NCI-H748 treated with DMSO at 0.1 percent for 48 hours (cell line): ENCODE measurements at regions not wholly inside any gene's neighbourhood (a gene's known extent, or its start where the extent isn't known, plus 50 kb on each side); places are given as distances from the start of the nearest gene placed in this dataset.

ENCODE experiments used
- DNase-seq: peaks from one replicate; lab custom pipeline; 2025; lab: John Stamatoyannopoulos, UW

DNA sequence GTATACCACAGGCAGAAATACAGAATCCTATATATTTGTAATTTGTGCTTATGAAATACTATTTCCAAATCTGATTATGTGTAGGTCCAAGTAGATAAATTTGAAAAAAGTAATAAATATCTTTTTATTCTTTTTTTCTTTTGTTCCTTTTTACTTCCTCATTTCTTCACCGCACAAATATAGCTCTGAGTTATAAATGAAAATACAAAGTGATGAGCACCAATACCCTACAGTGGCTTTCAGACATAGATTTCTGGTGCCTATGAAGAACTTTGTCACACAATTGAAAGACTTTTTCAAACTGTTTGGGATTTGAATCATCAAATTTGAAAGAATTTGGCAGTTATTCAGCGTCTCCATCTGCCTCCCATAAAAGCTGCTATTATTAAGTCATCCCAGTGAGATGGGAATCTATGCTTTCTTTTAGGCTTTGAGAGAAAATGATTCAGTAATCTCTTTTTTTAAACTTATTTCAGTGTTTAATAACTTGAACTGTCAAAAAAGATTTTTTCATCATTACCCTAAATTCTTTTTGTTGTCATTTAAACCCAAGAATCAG lies 363.6 kb upstream of the GOLIM4 start:
- no peak for DNase-seq

DNA sequence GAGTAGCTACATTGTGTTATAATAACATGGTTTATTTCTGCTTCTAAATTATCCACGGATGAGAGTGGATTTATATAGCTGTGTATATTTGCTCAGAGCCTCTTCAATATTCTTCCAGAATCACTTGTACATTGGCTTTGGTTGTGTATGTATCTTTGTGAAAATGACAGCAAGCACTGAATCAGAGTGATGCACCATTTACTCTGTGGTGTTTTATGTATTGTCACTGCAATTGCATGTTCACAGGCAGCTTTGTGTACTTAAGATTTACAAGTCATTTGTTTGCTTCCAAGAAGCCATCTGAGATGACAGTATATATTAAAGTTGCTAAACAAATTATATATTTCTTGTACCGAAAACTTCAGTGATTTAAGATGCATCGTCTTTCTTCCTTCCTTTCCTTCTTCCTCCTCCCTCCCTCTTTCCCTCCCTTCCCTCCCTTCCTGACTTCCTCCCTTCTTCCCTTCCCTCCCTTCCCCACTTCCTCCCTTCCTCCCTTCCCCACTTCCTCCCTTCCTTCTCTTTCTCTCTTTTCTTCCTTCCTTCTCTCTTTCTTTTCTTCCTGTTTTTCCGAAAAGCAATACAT lies 362.3 kb upstream of the GOLIM4 start:
- DNase-seq: peak; percentile 12

GRCh38 chr3:168455814-168456213 lies 360.1 kb upstream of the GOLIM4 start:
- no peak for DNase-seq

DNA sequence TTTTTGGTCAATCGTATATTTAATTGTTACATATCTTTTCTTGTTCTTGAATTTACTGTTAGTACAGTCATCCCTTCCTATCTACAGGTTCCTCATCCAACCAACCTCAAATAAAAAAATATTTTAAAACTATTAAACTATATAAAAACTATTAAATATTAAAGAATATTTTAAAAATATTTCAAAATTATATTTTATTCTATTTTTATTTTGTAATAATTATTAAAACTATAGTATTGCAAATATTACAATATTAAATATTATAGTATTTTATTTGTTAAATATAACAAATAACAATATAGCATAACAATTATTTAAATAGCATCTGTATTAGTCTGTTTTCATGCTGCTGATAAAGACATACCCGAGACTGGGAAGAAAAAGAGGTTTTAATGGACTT lies 357.9 kb upstream of the GOLIM4 start:
- DNase-seq: no peak

DNA sequence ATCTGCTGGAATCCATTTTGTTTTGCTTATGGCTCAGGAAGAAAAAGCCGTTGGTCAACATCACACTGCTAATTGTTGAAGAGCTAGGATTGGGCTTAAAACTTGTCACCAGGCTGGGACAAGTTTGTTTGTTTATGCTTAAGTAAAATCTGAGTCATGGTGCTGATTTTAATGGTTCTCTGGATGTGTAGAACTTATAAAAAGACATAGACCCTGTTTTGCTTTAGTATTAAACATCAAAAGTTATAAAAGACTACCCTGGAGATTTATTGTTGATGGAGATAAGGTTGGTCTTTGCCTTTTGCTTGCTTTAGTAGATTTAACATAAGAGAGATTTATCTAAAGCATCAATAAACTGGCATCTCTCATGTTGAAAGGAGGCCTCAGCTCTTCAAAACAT lies 348.2 kb upstream of the GOLIM4 start:
- DNase-seq: no peak

DNA sequence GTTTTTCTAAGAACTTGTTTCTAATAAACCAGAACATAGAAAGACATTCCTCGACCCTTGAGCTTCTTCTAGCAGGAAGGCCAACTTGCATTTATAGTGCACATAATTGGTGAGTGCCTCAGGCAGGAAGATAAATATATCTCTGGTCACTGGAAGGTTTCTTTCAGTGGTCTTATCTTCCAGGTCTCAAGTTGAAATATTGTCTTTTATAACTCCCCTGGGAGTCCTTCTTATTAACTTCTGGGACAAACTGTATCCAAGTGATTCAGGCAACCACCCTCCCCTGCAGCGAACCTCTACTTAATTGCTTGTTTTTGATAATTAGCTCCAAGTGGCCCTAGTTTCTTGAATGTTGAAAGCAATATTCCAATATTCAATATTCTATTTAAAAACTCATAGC lies 346.8 kb upstream of the GOLIM4 start:
- DNase-seq: no peak

DNA sequence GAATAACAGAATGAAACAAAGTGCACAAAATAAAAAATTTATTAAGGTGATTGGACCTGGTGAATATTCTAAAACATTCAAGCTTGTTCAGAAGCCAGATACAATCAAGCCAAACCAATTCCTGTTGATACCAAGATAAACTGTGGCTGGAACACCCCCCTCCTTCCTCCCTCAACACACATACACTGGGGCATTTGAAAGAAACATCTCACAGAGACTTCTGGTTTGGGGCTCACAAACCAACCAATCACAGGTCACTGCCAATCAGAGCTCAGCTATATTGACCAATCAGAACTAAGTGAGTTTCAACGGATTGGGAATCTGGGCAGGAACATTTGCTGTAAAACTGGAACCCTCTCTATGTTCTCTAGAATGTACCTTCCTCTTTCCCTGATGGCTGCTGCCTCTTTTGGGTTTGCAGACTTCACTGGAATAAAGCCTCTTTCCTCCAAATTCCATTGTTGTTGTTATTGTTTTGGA lies 340.6 kb upstream of the GOLIM4 start:
- no peak for DNase-seq

DNA sequence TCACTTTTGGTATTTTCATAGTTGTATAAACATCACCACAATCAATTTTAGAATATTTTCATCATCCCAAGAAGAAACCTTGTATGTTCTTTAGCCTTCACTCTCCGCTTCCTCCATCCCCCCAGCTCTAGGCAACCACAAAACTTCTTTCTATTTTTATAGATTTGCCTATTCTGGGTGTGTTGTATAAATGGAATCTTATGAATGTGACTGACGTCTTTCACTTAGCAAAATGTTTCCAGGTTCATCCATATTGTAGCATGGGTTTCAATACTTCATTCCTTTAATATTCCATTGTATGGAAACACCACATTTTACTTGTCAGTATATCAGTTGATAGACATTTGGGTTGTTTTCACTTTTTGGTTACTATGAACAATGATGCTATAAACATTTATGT lies 335.8 kb upstream of the GOLIM4 start:
- no peak for DNase-seq

DNA sequence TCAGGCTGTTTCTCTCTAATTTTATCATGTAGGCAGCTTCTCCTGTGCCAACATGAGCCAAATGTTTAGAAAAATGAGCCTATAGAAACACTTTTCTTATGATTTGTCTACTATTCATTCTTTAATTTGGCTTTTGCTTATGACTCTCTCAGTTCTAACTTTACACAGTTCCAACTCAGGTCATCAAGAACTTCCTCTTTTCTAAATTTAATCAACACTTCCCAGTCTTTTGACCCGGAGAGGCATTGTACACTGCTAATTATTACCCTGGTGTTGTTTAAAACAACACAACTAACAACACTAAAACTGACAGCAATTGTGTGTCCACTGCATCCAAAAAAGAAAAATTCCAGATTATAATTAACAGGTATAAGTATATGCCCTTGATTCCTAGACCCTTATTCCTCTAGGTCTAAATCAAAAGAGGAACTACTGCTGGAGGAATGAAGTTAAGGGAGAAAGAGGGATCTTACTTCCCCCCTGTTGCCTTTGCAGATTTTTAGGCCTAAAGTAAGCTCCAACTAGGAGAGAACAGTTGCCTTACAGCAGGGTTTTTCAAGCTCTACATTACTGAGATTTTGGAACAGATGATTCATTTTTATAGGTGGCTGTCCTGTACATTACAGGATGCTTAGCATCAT lies 332.2 kb upstream of the GOLIM4 start:
- DNase-seq: no peak

GRCh38 chr3:168427156-168427555 lies 331.4 kb upstream of the GOLIM4 start:
- DNase-seq: no peak

GRCh38 chr3:168425936-168426595 lies 330.3 kb upstream of the GOLIM4 start:
- DNase-seq: no peak

GRCh38 chr3:168424059-168424734 lies 328.5 kb upstream of the GOLIM4 start:
- DNase-seq: no peak

GRCh38 chr3:168422843-168423242 lies 327.1 kb upstream of the GOLIM4 start:
- no peak for DNase-seq

DNA sequence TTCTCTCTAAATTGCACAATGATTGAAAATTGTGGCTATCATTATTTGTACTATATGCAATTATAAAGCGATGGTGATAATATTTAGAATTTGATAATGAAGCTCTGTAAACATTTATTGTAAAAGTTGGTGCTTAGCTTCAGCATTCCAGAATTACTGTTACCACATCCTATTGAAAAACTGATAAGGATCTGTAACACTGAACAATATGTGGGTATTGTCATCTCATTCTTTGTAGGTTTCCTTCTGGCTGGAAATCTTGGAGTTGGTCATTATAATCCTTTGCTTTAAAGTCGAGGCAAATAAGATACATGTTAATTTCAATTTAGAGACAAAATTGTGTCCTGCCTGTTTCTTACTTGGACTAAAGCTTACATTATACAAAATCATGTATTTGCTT lies 323.4 kb upstream of the GOLIM4 start:
- DNase-seq: no peak

GRCh38 chr3:168417016-168417415 lies 321.3 kb upstream of the GOLIM4 start:
- DNase-seq: no peak

DNA sequence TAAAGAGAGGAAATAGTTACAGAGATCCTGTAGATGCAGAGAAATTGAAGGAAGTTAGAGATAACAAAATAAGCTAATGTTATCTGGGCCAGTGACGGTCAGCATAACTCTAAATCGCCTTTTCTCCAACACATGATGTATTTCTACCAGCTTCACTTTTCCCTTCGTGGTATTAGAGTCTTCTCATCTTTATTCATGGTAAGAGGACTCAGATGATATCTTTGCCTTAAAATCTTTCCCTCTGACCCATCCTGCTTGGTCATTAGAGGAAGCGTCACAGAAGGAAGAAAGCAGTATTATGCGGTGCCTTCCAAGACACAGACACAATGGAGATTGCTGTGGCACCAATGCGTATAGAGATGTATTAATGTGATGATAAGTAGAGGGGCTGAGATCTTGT lies 320.7 kb upstream of the GOLIM4 start:
- no peak for DNase-seq

DNA sequence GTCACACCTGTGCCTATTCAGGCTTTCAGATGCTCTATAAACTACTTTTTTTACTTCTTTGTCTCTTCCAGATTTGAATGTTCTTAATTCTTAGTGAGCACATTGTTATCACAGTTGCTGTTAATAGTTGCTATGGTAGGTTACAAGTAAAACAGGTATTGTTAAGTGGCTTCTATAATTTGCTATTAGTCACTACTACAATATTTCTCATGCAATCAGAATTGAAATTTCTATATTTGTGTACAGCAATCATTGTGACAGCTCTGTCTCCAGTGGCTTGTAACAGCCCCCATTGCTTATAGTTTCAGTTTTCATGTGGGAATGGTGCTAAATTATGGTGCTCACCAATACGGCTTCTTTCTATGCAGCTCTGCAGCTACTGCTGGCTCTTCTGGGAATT lies 318.4 kb upstream of the GOLIM4 start:
- DNase-seq: no peak

DNA sequence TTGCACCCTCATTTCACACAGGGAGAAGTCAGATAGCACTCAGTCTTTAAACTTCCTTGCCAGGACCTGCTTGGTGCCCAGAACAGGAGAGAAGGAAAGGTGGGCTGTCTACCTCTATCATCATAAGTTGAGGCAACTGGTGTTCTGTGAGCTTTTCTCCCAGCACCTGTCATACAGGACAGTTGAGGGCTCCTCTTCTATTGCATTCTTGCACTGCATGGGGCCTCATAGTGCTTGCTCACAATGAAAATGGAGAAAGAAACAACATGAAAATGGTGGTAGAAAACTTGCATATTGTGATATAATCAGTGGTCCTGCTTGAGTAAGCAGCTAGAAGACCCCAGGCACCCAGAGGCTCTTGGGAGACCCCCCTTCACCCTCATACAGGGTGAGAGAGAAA lies 311.7 kb upstream of the GOLIM4 start:
- no peak for DNase-seq

GRCh38 chr3:168405288-168405687 lies 309.6 kb upstream of the GOLIM4 start:
- no peak for DNase-seq

DNA sequence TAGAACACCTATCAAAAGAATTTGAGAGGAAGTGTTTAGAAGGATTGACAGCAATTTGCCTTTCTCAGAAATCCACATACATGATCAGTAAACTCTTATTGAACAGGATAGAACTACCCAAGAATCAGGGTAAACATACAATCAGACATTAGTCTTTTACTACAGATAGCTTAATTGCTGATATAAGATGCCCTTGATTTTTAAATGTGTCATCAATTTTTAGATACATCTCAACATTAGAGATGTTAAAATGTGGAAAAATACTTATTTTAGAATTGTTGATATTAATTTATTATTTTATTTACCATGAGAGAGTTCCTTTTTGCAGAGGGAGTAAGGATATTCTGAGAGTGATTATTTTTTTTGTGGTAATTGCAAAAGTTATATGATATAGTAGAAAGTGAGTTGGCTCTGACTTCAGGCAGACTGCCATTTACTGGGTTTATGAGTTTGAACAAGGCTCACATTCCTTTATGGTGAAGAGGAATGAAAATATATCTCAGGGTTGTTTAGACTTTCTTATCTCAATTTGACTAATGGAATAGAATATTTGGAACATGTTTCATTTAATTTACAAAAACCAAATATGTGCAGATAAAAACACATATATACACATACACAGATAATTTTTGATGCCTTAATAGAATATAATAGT lies 302.8 kb upstream of the GOLIM4 start:
- DNase-seq: no peak

- no peak for DNase-seq
Observed at GRCh38 chr3:168396861-168397260, 301.1 kb upstream of the GOLIM4 start.

- no peak for DNase-seq
Observed at GRCh38 chr3:168395551-168395950, 299.8 kb upstream of the GOLIM4 start.
